Stimulated activated CD8-positive, alpha-beta memory T cell treated with anti-CD3 and anti-CD28 coated beads, Interleukin-15, amount 100 ng/mL, for 24 hours (primary cell): ENCODE measurements at regions not wholly inside any gene's neighbourhood (a gene's known extent, or its start where the extent isn't known, plus 50 kb on each side); places are given as distances from the start of the nearest gene placed in this dataset.

Experiments
- DNase-seq: peaks from one replicate; pipeline ENCODE4 v3.0.0-alpha.2; 2020; ENCODE audit warnings: low read depth

GRCh38 chr9:86764221-86764624, 183.1 kb downstream of the GAS1 start:
- no peak for DNase-seq

DNA sequence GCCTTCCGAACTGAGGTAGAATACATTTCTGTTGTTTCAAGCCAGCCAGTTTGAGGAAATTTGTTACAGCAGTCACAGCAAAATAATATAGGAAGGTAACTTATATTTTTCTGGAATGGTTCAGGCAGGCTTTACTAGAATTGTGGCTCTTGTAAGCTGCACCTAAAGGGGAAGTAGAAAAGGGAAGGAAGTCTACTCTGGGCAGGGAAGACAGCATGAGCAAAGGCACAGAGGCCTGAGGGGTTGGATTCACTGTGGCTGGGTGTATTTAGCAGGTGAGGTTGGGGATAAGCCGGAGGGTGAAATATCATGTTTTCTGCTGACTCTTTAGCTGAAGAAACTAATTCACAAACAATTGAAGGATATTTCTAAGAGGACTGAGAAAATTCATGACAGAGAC, 183.5 kb downstream of the GAS1 start:
- DNase-seq: no peak

GRCh38 chr9:86757382-86757720, 190.0 kb downstream of the GAS1 start:
- no peak for DNase-seq

DNA sequence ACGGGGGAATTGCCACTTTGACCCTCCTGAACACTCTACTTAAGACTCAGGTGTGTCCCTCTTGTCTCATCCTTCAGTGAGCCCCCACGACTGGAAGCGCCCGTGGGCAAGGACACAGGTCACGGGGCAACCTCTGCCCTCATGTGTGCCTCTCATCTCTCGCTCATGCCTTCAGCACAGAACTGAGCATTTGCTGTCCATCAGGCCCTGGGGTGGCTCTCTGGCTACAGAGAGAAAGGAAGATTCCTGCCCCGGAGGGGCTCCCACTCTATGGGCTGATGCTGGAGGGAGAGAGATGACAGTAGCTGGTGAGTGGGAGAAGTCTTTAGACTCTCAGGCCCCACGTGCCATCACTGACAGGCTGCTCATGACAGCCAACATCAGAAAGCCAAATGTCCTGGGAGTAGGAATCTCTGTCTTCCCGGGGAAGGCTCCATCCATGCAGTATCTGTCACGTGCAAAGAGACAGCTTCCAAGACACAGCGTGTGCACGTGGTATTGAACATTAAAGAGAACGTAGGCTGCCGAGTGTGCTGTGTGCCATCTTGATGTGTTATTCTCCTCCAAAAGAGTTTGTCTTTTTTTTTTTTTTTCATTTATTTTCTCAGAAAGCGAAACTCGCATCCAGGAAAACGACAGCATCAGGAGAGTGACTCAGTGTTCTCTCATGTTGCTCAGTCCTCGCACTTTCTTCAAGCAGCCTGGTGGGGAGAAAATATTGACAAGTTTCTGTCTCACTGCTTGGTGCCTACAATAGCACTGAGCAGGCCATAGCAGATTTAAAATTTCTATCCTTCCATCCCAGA, 190.5 kb downstream of the GAS1 start:
- no peak for DNase-seq

DNA sequence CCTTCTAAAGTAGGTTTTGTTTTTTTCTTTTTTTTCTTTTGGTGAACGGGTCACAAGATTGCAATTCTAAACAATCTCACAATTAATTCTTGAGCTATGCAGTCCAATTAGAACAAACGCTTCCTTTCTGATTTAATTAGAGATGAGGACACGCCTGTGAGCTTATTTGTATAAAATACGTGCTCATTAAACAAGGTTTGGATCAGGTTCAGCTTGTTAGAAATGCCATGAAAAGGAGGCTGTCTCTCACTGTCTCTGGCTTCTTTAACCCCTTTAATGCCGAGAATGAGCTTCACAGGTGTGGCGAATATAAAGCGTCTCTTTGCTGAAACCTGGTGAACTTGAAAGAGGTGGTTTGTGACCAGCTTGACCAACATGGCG, 191.8 kb downstream of the GAS1 start:
- no peak for DNase-seq

- no peak for DNase-seq
Measured at GRCh38 chr9:86754581-86755560, 192.4 kb downstream of the GAS1 start.

GRCh38 chr9:86753836-86754235, 193.5 kb downstream of the GAS1 start:
- DNase-seq: no peak

DNA sequence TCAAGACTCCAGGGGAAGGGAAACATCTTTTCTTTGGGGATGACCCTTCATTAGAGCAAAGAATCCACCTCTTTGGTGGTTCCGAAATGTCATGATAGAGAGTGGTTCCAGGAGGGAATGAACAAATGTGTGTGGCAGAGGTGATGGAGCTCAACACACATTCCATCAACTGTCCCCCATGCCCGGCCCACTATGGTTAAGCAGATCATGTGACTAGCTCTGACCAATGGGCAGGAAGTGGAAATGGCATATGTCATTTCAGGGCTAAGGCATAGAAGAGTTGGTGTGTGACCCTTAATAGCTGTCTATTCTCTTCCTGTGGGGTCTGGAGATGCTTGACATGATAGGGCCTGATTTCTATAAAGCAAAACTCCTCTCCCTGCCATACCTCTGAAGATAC, 194.6 kb downstream of the GAS1 start:
- DNase-seq: no peak

DNA sequence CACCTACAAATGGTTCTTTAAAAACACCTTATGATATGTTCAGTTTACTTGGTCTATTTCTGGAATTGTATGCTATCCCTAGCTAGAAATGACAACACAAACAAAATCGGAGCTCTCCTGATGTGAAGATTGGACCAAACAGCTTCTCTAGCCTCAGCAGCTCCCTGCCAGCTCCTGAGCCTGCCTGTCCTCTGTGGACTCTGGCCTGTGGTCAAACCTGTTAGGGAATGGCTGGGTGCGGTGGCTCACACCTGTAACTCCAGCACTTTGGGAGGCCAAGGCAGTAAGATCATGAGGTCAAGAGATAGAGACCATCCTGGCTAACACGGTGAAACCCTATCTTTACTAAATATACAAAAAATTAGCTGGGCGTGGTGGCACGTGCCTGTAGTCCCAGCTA, 195.3 kb downstream of the GAS1 start:
- DNase-seq: no peak

DNA sequence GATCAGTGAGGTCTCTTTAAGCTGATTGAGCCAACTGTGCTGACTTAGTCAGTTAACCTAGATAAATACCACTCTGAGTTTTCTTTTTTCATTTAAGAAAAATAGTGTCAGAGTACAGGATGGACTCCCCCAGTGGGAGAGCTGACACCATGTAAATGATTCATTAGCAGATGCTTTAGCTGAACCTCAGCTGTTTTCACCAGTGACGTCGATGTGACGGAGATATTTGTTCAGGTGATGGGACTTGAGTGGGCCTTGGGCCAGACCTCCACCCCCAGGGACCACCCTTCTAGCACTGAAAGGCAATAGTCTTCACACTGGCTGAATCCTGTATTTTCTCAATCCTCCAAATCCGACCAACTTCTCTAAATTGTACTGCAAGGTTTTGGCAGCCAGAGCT, 196.1 kb downstream of the GAS1 start:
- no peak for DNase-seq

- no peak for DNase-seq
Measured at GRCh38 chr9:86749894-86750255, 197.4 kb downstream of the GAS1 start.

DNA sequence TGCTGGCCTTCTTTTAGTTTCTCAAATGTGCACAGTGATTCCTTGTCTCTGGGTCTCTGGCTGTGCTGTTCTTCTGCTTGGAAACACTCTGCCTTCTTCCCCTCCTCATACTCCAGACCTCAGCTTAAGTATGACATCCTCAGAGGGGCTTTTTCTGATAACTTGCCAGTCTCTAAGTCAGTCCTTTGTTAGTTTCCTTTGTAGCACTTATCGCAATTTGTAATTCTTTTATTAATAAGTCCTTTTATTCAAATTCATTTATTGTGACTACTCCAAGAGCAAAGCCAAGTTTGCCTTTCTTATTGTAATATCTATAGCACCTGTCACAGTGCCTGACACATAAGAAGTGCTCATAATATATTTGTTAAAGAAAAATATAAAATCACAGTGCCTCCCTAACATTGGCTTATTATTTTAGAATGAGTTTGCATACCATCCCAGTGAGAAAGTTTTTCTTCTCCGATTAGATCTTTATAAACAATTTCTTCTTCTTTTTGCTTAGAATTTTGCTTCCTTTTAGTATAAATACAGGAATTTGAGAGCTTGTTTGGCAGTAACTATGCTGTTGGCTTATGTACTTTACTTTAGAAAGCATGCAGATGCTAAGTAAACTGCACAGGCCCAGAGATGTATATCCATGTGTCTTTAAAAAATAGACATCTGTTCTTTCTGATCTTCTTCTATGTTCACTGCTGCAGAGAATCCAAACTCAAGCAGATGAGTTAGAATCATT, 198.0 kb downstream of the GAS1 start:
- DNase-seq: no peak

DNA sequence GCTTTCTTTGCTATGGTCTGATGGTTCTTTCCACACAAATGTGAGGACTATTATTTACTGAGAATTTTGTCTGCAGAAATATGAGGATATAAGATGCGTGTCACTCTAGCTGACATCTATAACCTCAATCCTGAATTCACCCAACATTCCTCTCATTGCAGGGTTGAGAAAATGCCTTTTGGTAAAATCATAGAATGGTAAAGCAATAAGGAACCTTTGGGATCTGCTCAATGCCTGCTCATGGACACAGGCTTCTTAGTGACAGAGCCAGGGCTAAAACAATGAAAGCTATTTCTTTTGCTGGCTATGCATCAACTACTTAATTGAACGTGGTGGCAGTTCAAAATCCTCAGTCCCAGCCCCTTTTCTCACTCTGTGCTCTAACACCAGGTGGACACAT, 199.6 kb downstream of the GAS1 start:
- DNase-seq: no peak

- no peak for DNase-seq
Measured at GRCh38 chr9:86741311-86742208, 205.7 kb downstream of the GAS1 start.

GRCh38 chr9:86735772-86736458, 211.4 kb downstream of the GAS1 start:
- DNase-seq: no peak

DNA sequence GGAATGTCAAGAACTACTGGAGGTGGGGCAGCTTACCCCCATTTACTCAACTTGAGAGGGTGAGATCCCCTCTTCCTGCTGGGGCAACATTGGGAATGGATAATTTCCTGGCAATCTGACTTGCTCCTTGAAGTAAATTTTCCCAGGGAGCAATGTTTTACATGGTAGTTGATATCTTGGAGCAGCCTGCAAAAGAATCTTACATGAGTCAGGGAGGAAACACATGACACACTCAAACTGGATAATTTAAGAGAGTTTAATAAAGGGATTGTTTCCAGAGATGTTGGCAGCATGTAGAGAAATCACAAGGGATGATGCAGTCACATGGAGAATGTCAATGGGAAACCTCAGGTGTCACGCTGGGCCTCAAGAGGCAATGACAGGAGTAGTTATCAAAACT, 212.5 kb downstream of the GAS1 start:
- DNase-seq: no peak

DNA sequence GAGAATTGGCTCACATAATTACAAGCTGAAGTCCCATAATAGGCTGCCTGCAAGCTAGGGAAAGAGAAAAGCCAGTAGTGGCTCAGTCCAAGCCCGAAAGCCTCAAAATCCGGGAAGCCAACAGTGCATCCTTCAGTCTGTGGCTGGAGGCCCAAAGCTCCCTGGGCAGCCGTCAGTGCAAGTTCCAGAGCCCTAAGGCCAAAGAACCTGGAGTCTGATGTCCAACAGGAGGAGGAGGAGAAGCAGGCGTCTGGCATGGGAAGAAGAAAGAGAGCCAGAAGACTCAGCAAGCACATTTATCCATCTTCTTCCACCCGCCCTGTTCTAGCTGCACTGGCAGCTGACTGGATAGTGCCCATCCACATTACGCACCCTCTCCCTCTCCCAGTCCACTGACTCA, 213.4 kb downstream of the GAS1 start:
- DNase-seq: no peak

DNA sequence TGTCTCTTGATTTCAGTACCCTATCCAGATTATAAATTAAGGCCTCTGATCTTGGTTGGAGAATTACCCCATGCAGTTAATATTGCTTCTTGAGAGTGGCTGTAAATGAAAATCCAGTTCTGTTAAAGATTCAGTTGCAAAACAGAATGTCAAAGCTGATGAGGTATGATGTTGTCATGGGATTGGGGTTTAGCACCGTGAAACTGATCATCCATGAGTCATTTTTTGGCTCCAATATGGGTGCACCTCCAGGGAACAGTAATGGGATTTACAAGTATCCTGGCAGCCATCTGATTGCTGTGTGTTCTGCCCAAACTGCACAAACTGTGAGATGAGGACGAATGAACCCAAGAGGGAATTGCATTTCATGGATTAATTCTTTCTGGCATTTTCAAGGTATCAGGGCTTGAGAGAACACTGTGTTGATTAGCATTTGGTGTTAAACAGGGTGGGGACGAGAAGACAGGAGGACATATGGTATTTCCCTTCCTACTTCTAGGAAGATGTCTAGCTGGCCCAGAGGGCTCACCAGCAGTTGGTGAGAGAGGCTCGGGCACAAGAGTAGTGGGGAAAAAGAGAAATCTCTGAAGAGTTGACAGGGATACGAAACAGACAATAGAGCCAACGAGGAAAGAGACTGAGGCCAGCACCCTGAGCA, 214.7 kb downstream of the GAS1 start:
- no peak for DNase-seq

GRCh38 chr9:86731511-86732063, 215.7 kb downstream of the GAS1 start:
- DNase-seq: no peak
